ENCODE measurements at regions not wholly inside any gene's neighbourhood (a gene's known extent, or its start where the extent isn't known, plus 50 kb on each side); places are given as distances from the start of the nearest gene placed in this dataset.
A peak's percentile ranks its signal among the peaks of the same experiment; 100 is the strongest.
"Not testable (repeated sequence)": the region's sequence is repeated elsewhere in the genome, so short reads cannot be mapped to it uniquely, and the experiment has no call there.

DNA sequence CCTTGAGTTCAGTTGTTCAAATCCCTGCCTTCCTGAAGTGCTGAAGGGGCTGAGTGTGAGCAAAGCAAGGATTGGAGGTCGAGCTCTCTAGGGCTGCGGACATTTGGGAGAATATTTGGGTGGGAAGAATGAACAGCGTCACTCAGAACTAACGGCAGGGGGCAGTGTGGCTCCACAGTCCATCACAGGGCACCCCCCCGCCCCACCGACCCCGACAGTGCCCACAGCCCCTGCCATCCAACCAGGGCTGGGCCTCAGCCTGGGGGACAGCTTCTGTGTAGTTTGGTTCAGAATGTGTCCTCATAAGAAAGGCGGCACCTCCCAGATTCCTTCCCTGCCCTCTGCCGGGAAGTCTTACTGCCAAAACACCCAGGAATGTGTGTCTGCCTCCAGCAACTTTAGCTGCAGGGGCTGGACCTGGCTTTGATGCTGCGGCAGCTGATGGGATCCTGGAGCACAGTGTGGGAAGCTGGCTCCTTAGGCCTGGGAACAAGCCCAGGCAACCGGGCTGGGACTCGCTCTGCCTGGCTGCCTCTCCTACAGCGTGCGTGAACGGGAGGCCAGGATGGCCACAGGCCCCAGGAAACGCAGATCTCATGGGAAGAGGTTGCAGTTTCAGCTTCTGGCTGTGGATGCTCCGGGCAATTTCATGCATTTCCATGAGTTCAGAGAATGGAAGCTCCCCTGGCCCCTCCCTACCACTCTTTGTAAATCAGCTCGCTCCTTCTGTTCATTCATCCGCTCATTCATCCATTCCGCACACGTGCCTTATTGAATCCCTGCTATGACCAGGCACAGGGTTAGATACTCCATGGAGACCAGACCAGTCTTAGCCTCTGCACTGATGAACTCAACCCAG lies 104.9 kb upstream of the TMPRSS2 start:
- Mint-ChIP-seq H3K4me3 (ENCODE audit: low read depth) (no peak overlapping the region), H3K27me3 (peaks cover 11% of the 10 kb centered on the region), H3K9me3 (ENCODE audit: low read depth) (no peaks in the 10 kb centered on the region), H3K36me3 (ENCODE audit: insufficient read depth) (no peaks in the 10 kb centered on the region), H3K4me1 (ENCODE audit: low read depth) (peaks cover 6% of the 10 kb centered on the region), H3K27ac (no peak overlapping the region)
- TF ChIP-seq, protein P1, sequence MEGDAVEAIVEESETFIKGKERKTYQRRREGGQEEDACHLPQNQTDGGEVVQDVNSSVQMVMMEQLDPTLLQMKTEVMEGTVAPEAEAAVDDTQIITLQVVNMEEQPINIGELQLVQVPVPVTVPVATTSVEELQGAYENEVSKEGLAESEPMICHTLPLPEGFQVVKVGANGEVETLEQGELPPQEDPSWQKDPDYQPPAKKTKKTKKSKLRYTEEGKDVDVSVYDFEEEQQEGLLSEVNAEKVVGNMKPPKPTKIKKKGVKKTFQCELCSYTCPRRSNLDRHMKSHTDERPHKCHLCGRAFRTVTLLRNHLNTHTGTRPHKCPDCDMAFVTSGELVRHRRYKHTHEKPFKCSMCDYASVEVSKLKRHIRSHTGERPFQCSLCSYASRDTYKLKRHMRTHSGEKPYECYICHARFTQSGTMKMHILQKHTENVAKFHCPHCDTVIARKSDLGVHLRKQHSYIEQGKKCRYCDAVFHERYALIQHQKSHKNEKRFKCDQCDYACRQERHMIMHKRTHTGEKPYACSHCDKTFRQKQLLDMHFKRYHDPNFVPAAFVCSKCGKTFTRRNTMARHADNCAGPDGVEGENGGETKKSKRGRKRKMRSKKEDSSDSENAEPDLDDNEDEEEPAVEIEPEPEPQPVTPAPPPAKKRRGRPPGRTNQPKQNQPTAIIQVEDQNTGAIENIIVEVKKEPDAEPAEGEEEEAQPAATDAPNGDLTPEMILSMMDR (IDR thresholded peaks at IDR 0.05; ENCODE audit: unreplicated experiment) = peak; percentile 83
- DNase-seq (ENCODE audit: low spot score, unreplicated experiment) = peak; percentile 65

DNA sequence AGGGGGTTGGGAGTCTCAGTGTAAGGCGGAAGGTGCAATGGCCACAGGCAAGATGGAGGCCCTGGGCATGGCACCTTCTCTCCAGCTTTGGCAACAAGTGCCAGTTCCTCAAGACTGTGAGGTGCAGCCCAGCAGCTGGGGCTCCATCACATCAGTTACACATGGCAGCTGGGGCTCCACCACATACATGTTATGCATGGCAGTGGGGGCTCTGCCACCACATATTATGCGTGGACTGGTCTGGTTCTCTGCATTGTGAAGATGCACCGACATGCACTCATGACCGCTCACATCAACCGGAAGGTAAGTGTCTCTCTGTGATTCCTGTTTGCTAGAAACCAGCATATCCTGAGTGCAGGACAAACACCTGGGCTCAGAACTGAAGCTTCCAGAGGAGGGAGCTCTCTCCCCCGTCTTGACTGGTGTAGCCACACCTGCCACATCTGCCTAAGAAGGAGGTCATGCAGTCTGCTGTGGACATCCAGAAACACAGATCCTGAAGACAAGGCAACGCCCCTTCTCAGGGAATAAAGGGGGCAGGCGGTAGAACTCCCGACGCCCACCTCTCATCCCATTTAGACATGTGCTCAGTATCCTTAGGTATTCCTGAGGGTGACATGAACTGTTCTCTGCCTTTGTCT lies 104.1 kb upstream of the TMPRSS2 start:
- Mint-ChIP-seq H3K27ac (no peak overlapping the region), H3K9me3 (ENCODE audit: low read depth) (no peaks in the 10 kb centered on the region), H3K27me3 (peaks cover 11% of the 10 kb centered on the region), H3K4me1 (ENCODE audit: low read depth) (peaks cover 6% of the 10 kb centered on the region), H3K36me3 (ENCODE audit: insufficient read depth) (no peaks in the 10 kb centered on the region), H3K4me3 (ENCODE audit: low read depth) (no peak overlapping the region)
- DNase-seq (ENCODE audit: low spot score, unreplicated experiment) = no peak
- TF ChIP-seq, protein P1 (IDR thresholded peaks at IDR 0.05; ENCODE audit: unreplicated experiment) = no peak

DNA sequence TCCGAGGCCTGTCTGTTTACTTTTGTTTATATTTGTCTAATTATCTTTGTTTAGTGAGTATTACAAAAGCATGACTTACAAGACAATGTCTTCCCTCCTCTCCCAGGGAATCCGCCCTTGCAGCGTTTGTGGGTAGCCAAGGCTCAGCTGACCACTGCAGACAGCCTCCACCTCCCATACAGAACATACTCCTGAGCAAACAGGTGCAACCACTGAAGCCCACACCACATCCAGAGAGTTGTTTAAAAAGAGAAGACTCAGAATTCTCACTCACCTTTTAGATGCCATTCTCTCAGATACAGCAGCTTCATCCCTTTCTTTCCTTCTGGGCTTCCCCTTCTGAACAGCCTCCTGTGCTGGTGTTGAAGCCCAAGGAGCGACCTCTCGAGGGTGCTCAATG lies 103.5 kb upstream of the TMPRSS2 start:
- TF ChIP-seq, protein P1 (IDR thresholded peaks at IDR 0.05; ENCODE audit: unreplicated experiment) = no peak
- H3K9me3 Mint-ChIP-seq (ENCODE audit: low read depth) = no peaks in the 10 kb centered on the region
- no peak overlapping the region for H3K27ac Mint-ChIP-seq
- peaks cover 6% of the 10 kb centered on the region for H3K4me1 Mint-ChIP-seq (ENCODE audit: low read depth)
- DNase-seq (ENCODE audit: low spot score, unreplicated experiment) = no peak
- peaks cover 8% of the 10 kb centered on the region for H3K27me3 Mint-ChIP-seq
- no peaks in the 10 kb centered on the region for H3K36me3 Mint-ChIP-seq (ENCODE audit: insufficient read depth)
- no peak overlapping the region for H3K4me3 Mint-ChIP-seq (ENCODE audit: low read depth)

DNA sequence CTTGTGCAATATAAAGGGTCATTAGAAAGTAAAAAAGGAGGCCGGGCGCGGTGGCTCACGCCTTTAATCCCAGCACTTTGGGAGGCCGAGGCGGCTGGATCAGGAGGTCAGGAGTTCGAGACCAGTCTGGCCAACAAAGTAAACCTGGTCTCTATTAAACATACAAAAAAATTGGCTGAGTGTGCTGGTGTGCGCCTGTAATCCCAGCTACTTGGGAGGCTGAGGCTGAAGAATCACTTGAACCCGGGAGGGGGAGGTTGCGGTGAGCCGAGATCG lies 102.8 kb upstream of the TMPRSS2 start:
- not testable (repeated sequence) for DNase-seq (ENCODE audit: low spot score, unreplicated experiment); H3K36me3 Mint-ChIP-seq (ENCODE audit: insufficient read depth); H3K27me3 Mint-ChIP-seq; H3K4me1 Mint-ChIP-seq (ENCODE audit: low read depth); H3K4me3 Mint-ChIP-seq (ENCODE audit: low read depth); H3K9me3 Mint-ChIP-seq (ENCODE audit: low read depth); H3K27ac Mint-ChIP-seq

GRCh38 chr21:41610042-41610839 lies 102.3 kb upstream of the TMPRSS2 start:
- TF ChIP-seq, protein P1 (IDR thresholded peaks at IDR 0.05; ENCODE audit: unreplicated experiment) = peak; percentile 84
- H3K27ac Mint-ChIP-seq = no peak overlapping the region
- H3K9me3 Mint-ChIP-seq (ENCODE audit: low read depth) = no peaks in the 10 kb centered on the region
- DNase-seq (ENCODE audit: low spot score, unreplicated experiment) = peak; percentile 38
- H3K36me3 Mint-ChIP-seq (ENCODE audit: insufficient read depth) = no peaks in the 10 kb centered on the region
- H3K4me3 Mint-ChIP-seq (ENCODE audit: low read depth) = no peak overlapping the region
- H3K27me3 Mint-ChIP-seq = peaks cover 8% of the 10 kb centered on the region
- H3K4me1 Mint-ChIP-seq (ENCODE audit: low read depth) = peaks cover 13% of the 10 kb centered on the region
